OCI-LY7 (cell line): ENCODE measurements at regions not wholly inside any gene's neighbourhood (a gene's known extent, or its start where the extent isn't known, plus 50 kb on each side); places are given as distances from the start of the nearest gene placed in this dataset.

ENCODE experiments used
- CTCF ChIP-seq: fragments of 200-600 bp; sonication (generic); conservative IDR thresholded peaks from 2 replicates; pipeline ENCODE4 v1.5.1; 2014; ENCODE audit warnings: mild to moderate bottlenecking, antibody characterized with exemption, low read length, moderate library complexity, mixed read lengths
- EZH2phosphoT487 ChIP-seq: fragments of 200-600 bp; sonication (generic); IDR thresholded peaks from 2 replicates; pipeline ENCODE4 v1.6.1; 2018; ENCODE audit warnings: low read depth, borderline replicate concordance, mild to moderate bottlenecking, mixed run types, antibody characterized with exemption, low read length, moderate library complexity, mixed read lengths

DNA sequence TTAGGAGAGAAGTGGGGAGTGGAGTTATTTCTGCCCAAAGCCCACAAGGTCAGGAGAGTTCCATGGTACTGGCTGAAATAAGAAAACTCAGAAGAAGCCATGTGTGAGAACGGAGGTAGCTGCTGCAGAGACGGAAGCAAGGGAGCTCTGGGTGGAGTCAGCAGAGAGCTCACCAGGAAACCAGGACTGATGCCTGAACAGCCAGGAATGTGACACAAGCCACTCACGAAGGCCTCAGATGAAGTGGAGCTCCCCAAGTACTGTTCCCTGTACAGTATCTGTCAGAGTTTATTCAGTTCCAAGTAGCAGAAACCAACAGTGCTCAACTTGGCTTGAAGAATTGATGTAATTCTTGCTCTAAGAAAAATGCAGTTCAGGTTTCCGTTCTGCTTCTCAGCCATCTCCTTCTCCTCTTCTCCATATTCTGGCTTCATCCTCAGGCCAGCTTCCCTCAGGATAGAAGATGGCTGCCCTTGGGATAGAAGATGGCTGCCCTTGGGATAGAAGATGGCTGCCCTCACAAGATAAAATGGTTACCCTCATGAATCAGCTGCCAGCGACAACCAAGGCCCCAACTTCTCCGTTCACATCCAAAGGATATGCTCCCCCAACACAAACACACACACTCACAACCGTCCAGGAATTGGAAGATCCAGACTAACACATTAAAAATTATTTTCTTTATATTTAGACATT is 117.4 kb upstream of the SH3BP4 start:
- TF ChIP-seq CTCF: no peak
- TF ChIP-seq EZH2phosphoT487: no peak
